ENCODE measurements at regions not wholly inside any gene's neighbourhood (a gene's known extent, or its start where the extent isn't known, plus 50 kb on each side); places are given as distances from the start of the nearest gene placed in this dataset.

DNA sequence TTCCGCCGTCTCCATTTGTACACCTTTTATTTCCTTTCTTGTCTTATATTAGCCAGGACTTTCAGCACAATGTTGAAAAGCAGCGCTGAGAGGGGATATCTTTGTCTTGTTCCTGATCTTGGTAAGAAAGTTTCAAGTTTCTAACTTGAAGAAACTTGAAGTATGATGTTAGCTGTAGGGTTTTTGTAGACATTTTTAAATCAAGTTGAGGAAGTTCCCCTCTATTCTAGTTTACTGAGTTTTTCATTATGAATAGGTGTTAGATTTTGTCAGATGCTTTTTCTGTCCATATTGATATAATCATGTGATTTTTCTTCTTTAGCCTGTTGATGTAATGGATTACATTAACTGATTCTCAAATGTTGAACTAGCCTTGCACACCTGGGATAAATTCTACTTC is 425.7 kb downstream of the PIK3R1 start:
- TF ChIP-seq POLR2A (IDR thresholded peaks at IDR 0.05; ENCODE audit: extremely low read depth, insufficient read length) = no peak
- TF ChIP-seq, protein P1, sequence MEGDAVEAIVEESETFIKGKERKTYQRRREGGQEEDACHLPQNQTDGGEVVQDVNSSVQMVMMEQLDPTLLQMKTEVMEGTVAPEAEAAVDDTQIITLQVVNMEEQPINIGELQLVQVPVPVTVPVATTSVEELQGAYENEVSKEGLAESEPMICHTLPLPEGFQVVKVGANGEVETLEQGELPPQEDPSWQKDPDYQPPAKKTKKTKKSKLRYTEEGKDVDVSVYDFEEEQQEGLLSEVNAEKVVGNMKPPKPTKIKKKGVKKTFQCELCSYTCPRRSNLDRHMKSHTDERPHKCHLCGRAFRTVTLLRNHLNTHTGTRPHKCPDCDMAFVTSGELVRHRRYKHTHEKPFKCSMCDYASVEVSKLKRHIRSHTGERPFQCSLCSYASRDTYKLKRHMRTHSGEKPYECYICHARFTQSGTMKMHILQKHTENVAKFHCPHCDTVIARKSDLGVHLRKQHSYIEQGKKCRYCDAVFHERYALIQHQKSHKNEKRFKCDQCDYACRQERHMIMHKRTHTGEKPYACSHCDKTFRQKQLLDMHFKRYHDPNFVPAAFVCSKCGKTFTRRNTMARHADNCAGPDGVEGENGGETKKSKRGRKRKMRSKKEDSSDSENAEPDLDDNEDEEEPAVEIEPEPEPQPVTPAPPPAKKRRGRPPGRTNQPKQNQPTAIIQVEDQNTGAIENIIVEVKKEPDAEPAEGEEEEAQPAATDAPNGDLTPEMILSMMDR (IDR thresholded peaks at IDR 0.05; ENCODE audit: low read depth, low read length) = no peak
- no peak for TF ChIP-seq MYC (IDR thresholded peaks at IDR 0.05; ENCODE audit: low read depth, low read length)
